Mesenteric fat pad (tissue), 1 donor: ENCODE measurements at regions not wholly inside any gene's neighbourhood (a gene's known extent, or its start where the extent isn't known, plus 50 kb on each side); places are given as distances from the start of the nearest gene placed in this dataset.
"Not testable (repeated sequence)": the region's sequence is repeated elsewhere in the genome, so short reads cannot be mapped to it uniquely, and the experiment has no call there.

Experiments
- DNase-seq: peaks from one replicate; pipeline ENCODE4 v3.0.0-alpha.2; 2020; ENCODE audit warnings: low spot score
- donor health status: DM: yes; HTN: yes; CAD: no.

- DNase-seq: no peak
These were observed 1146.4 kb upstream of the INTU start for GRCh38 chr4:126486377-126486776.

GRCh38 chr4:126489826-126490463 lies 1142.8 kb upstream of the INTU start:
- DNase-seq: no peak

GRCh38 chr4:126495163-126495752 lies 1137.5 kb upstream of the INTU start:
- DNase-seq: no peak

DNA sequence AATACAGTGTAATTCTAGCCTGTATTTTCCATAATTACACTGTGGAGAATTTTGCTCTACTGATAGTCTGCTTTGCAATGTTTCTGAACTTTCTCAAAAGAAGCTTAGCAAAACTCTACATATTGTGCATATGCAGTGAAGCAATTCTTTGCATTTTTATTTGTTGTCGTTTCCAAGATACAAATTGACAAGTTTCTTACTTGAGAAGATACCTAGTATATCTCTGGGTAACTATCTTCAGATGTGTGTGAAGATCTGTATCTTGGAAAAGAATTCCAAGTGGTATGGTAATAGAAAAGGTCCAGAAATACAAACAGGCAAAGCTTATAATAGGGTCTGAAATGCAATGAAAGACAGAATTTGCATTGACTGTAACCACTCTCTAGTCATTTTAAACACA lies 1119.8 kb upstream of the INTU start:
- no peak for DNase-seq

DNA sequence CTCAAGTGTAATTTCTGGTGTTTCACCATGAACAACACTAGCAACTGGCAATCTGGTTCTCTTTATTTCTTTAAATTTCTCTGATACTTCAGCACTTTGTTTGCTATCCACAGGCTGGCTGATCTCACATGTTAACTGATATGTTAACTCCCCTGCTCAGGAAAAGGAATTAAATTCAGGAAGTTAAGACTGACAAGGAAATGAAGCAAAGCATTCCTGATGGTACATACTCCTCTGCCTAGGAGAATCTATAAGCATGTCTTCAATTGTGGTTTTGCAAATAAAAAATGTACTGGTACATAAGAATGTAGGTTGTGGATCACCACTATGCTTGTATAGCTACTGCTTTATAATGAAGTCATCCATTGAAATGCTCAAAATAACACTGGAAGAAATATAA lies 1119.2 kb upstream of the INTU start:
- DNase-seq: no peak

DNA sequence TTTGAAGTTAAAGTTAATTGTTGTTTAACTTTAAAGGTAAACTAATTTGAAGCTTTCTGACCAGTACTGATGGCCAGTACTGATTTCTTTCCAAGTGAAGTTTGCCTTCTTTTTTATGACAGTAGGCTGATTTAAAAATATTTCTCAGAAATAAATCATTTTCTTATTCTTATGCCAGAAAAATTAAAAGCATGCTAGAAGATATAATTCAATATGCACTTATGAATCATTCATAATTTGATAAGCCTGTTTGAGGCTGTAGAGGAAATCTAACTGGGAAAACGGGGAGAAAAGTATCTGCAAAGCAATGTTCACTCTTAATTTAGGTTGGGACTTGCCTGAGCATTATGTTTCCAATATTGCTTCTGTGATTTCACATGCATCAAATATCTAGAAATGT lies 1112.0 kb upstream of the INTU start:
- no peak for DNase-seq

GRCh38 chr4:126525400-126525799 lies 1107.4 kb upstream of the INTU start:
- not testable (repeated sequence) for DNase-seq

GRCh38 chr4:126526335-126526734 lies 1106.4 kb upstream of the INTU start:
- DNase-seq: no peak

DNA sequence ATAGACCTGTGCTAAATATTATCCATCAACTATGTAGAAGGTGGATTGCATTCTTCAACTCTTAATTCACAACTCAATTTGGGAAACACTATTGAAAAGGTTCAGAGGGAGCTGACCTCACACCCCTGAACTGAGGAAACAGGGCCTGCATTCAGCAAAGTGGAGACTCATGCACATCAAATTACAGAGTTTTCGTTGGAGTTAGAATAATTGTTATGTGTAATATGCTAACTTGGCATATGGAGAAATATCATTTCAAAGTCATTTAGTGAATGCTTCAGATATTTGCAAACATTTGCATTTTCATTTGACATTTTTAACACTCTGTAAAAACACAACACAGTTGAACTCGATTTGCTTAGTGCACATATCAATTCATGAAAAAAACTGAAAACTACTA lies 1102.8 kb upstream of the INTU start:
- no peak for DNase-seq

GRCh38 chr4:126530996-126531585 lies 1101.7 kb upstream of the INTU start:
- no peak for DNase-seq

DNA sequence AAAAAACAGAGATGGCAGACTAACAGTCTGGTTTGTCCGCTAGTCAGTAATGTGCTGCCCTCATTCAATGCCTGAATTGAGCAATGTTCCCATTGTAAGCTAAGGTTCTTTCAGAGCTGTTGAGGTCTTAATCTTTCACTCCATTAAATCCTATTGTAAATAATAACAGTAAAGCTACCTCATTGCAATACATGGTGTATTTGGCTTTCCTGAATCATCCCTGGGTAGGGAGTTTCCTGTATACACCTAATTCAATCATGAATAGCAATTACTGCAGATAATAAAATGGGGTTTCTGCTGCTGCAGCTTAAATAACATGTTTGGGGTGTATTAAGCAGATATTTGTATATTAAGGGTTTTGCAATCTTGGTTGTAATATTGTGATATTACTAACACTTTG lies 1100.2 kb upstream of the INTU start:
- DNase-seq: no peak

DNA sequence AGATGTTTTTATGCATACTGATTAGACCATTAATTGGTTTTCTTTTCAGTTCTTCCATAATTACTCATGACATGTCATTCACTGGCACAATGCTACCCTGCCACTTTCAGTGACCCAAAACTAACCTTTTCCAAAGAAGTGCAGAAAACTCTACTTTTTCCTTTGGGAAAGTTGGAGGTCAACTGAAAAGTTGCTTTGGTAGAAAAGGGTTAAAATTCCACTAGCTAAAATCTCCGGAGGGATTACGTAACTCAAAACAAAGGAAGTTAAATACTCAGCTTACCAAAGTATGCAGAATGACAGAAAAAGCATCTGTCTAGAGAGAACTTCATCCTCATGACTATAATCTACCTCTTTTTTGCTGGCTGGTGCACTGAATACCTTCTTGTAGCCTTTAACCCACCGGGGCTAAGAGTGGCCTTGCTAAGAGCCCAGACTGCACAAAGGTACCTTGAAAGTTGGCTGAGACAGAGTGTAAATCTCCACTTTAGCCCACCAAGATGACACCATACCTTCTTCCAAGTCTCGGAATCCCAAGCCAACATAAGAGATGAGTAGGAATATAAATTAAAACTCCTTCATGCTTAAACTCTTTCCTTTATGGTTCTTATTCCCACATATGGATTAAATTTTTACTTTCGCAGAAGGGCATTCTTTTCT lies 1099.5 kb upstream of the INTU start:
- DNase-seq: no peak

DNA sequence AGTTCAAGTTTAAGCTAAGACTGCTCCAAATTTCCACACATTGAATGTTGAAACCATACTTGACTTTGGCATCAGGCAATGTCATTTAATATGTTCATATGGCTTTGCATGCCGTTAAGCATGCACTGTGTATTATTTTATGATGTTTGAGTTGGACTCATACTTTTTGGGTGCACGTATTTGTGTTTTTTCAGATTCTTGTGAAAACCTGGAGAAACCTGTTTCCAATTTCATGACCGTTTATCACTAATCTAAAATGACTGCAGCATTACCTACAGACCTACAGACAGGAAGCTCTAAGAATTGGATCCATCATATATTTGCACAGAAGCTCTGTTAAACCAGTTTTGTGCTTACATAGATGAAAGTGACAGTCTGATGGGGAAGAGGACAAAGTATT lies 1093.0 kb upstream of the INTU start:
- DNase-seq: no peak

DNA sequence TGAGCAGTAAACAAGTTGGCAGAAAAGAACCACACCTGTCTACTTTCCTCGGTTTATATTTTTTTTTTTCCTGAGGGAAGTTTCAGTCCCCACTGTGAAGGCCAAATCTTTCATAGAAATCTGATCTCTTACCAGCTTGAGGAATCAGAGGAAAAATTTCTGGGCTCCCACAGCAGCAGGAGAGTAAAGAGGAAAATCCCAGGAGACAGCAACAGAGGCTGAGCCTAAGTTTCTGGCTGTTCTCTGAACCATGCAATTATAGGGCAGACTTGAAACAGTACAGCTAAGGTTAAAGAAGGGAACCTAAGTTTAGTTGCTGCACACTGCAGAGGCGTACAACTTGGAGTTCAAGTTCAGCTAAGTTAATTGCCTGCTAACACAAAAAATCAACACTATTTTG lies 1090.9 kb upstream of the INTU start:
- no peak for DNase-seq

DNA sequence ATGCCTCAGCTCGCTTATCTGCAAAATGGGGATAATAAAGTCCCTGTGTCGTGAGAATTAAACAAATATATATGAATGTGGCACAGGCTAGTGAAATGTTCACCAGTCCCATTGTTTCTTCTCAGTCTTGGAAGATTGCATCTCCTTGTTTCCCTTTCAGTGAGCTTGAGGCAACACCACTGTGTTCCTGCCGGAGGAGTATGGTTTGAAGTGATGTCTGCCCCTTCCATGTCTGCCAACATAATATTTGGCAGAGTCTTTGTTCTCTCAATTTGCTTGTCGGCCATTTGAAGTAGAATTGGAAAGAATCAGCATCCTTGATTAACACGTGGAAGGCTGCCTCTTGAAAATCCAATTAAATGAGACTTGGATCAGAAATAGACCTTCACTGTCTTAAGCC lies 1088.5 kb upstream of the INTU start:
- no peak for DNase-seq

GRCh38 chr4:126546197-126546596 lies 1086.6 kb upstream of the INTU start:
- not testable (repeated sequence) for DNase-seq

- DNase-seq: no peak
These were observed 1085.4 kb upstream of the INTU start for GRCh38 chr4:126547352-126547751.

DNA sequence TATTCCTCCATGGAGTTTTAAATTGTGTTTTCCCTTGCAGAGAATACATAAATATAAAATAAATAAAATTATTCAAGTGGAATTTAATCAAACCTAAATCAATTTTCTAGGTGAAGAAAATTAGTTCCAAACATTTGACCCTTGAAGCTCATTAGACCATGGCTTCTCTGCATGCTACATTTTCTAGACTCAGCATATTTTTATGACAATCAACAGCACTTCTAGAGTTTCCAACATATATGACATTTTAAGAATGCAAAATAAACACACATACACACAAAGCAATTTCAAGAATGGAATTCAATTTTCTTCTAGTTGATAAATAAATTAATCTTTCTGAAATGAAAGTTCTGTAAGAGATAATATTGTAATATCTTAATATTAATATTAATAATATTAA lies 1083.9 kb upstream of the INTU start:
- no peak for DNase-seq

GRCh38 chr4:126552321-126552720 lies 1080.4 kb upstream of the INTU start:
- no peak for DNase-seq

DNA sequence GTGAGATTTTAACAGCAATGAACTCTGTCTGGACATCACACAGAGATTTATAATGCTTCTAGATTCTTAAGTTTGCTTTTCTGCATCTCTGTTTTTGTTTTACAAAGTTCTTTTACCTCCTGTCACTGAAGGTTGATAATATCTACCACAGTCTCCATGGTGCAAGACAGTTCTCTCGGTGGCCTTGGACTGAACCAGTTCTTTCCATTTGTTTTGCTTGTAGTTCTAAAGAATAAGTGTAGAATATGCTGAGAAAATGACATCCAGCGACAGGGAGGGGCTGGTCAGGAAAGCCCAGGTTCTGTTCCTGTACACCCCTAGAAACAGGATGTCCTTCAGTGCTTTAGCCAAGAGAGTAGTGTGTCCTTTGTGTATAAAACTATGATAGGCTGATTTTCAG lies 1079.5 kb upstream of the INTU start:
- no peak for DNase-seq

- no peak for DNase-seq
These were observed 1074.2 kb upstream of the INTU start for GRCh38 chr4:126558596-126558995.

GRCh38 chr4:126559961-126560360 lies 1072.8 kb upstream of the INTU start:
- no peak for DNase-seq

DNA sequence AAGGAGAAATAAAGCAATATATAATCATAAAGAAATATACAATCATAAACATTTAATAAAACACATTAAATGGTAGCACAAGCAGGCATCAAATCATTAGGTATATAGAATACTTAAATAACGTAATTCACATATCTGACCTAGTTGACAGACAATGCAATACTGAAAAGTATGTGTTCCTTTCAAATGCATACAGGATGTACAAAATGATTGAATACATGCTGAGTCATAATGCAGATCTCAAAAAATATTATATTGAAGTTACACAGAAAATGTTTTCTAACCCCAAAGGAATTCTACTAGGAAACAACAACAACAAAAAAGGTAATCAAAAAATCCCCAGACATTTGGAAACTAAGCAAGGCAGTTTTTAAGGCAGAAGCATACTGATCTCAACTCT lies 1072.0 kb upstream of the INTU start:
- no peak for DNase-seq
